T-cell (primary cell): ENCODE measurements at regions not wholly inside any gene's neighbourhood (a gene's known extent, or its start where the extent isn't known, plus 50 kb on each side); places are given as distances from the start of the nearest gene placed in this dataset.

Experiments
- ATAC-seq, 4 experiments: fragments of 200-7000 bp in 3 of 4; fragments of 150-1000 bp in 1 of 4; cut with Tn5 transposase; replicated peaks in 1 of 4; 1 replicate in 3 of 4; 2 replicates in 1 of 4; pipeline ENCODE4 v1.10.0; 2021; ENCODE audit warnings: moderate library complexity in 3 of 4, mild to moderate bottlenecking in 2 of 4, moderate number of reproducible peaks in 1 of 4
- CTCF ChIA-PET, 2 donors: fragments of 300-600 bp; sonication (Branson Sonifier 250); formaldehyde crosslinking; loops; one replicate each; lab custom pipeline; 2022; ENCODE audit warnings: antibody characterized with exemption in 2 of 2; lab: Charles Lee
- POLR2A ChIA-PET, 2 donors: fragments of 300-600 bp; sonication (Branson Sonifier 250); formaldehyde crosslinking; loops; one replicate each; lab custom pipeline; 2022; ENCODE audit warnings: antibody characterized with exemption in 2 of 2; lab: Charles Lee
- DNase-seq, 35 experiments: peaks; one replicate each; pipeline versions ENCODE4 v3.0.0 to v3.0.0-alpha.2; 2013 to 2023
- H3K27ac ChIP-seq: one replicate; pipeline ENCODE4 v1.5.1; 2013; ENCODE audit warnings: low read length
- H3K27me3 ChIP-seq, 2 experiments: replicated peaks in 1 of 2; 1 replicate in 1 of 2; 2 replicates in 1 of 2; pipeline versions ENCODE4 v1.6.1 to v1.7.0; 2013; ENCODE audit warnings: low read length in 1 of 2, mixed read lengths in 1 of 2; ENCODE audit not compliant: control insufficient read depth in 2 of 2, insufficient read depth in 2 of 2; ENCODE audit errors: extremely low read depth in 1 of 2
- H3K36me3 ChIP-seq, 2 donors: 1 replicate in 1 of 2; 2 replicates in 1 of 2; pipeline versions ENCODE4 v1.6.1 to v1.7.0; 2013; ENCODE audit warnings: low read length in 1 of 2; ENCODE audit not compliant: control insufficient read depth in 2 of 2, insufficient read depth in 1 of 2; ENCODE audit errors: extremely low read depth in 1 of 2
- H3K4me1 ChIP-seq, 2 experiments: 1 replicate in 1 of 2; 2 replicates in 1 of 2; pipeline versions ENCODE4 v1.6.1 to v1.7.0; 2013; ENCODE audit warnings: low read length in 2 of 2, mixed read lengths in 1 of 2; ENCODE audit not compliant: insufficient read depth in 2 of 2, control insufficient read depth in 1 of 2; ENCODE audit errors: extremely low read depth in 1 of 2
- H3K4me3 ChIP-seq, 2 donors: 1 replicate in 1 of 2; 2 replicates in 1 of 2; pipeline versions ENCODE4 v1.5.1 to v1.7.0; 2013; ENCODE audit warnings: mild to moderate bottlenecking in 2 of 2, low read length in 1 of 2, moderate library complexity in 1 of 2; ENCODE audit not compliant: control insufficient read depth in 1 of 2; ENCODE audit errors: extremely low read depth in 1 of 2
- H3K9me3 ChIP-seq: 2 replicates; pipeline ENCODE4 v1.7.0; 2013
- H3K27ac Mint-ChIP-seq, 2 donors: one replicate each; pipeline ENCODE4 v1.8.0; 2020 to 2021; ENCODE audit warnings: mild to moderate bottlenecking in 2 of 2, mixed read lengths in 2 of 2
- H3K27me3 Mint-ChIP-seq, 2 donors: one replicate each; pipeline ENCODE4 v1.8.0; 2021 to 2022; ENCODE audit warnings: mixed read lengths in 2 of 2
- H3K36me3 Mint-ChIP-seq: one replicate; pipeline ENCODE4 v1.8.0; 2021; ENCODE audit warnings: mixed read lengths
- H3K4me1 Mint-ChIP-seq, 3 donors: one replicate each; pipeline ENCODE4 v1.8.0; 2020 to 2022; ENCODE audit warnings: mixed read lengths in 3 of 3, mild to moderate bottlenecking in 1 of 3
- H3K4me3 Mint-ChIP-seq, 3 donors: one replicate each; pipeline ENCODE4 v1.8.0; 2020 to 2022; ENCODE audit warnings: mild to moderate bottlenecking in 3 of 3, mixed read lengths in 3 of 3, moderate library complexity in 3 of 3
- H3K9me3 Mint-ChIP-seq, 3 donors: one replicate each; pipeline ENCODE4 v1.8.0; 2020 to 2022; ENCODE audit warnings: mixed read lengths in 3 of 3
- WGBS: methylation state at CpG from one replicate; pipeline ENCODE4 v1.1.5; 2013; ENCODE audit warnings: missing lambda C conversion rate; ENCODE audit not compliant: insufficient coverage; 5-methylcytosine and 5-hydroxymethylcytosine counted together

DNA sequence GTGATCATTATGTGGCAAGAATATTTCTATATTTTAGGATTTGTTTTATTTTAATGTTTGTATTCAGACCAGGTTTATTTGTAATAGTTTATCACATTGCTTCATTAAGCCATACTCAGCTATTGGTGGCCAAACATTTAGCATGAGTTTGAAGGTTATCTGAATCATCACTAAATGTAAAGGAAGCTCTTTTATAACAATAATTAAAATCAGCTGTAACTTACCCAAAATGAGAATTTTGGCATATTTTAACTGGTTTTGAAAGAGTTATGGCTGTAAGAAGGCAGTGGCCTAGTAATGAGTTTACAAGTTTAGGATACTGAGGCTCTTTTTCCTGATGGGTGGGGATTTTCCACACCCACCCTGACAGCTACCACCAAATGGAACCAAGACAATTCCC lies 177.8 kb downstream of the EN1 start:
- Histone ChIP-seq H3K4me1 (no peaks in the 10 kb centered on the region), H3K27me3 (peaks cover 0 to 6% of the 10 kb centered on the region in 2 experiments), H3K27ac (no peak overlapping the region), H3K9me3 (no peaks in the 10 kb centered on the region), H3K4me3 (no peak overlapping the region), H3K36me3 (no peaks in the 10 kb centered on the region)
- Mint-ChIP-seq H3K4me3 (no peak overlapping the region), H3K27ac (no peak overlapping the region), H3K36me3 (no peaks in the 10 kb centered on the region), H3K9me3 (peaks cover 0 to 10% (median 0%) of the 10 kb centered on the region in 3 donors), H3K27me3 (peaks cover 4 to 13% of the 10 kb centered on the region in 2 donors), H3K4me1 (no peaks in the 10 kb centered on the region)
- no peak for DNase-seq
- ATAC-seq, result no peak
- CTCF ChIA-PET, result no interaction called here
- POLR2A ChIA-PET, result interaction anchor here in 1 of 2 donors (0.6 kb wide), 1 partner anchor 11 kb away, joined by 3 read pairs; no protein-coding TSS in a partner anchor

DNA sequence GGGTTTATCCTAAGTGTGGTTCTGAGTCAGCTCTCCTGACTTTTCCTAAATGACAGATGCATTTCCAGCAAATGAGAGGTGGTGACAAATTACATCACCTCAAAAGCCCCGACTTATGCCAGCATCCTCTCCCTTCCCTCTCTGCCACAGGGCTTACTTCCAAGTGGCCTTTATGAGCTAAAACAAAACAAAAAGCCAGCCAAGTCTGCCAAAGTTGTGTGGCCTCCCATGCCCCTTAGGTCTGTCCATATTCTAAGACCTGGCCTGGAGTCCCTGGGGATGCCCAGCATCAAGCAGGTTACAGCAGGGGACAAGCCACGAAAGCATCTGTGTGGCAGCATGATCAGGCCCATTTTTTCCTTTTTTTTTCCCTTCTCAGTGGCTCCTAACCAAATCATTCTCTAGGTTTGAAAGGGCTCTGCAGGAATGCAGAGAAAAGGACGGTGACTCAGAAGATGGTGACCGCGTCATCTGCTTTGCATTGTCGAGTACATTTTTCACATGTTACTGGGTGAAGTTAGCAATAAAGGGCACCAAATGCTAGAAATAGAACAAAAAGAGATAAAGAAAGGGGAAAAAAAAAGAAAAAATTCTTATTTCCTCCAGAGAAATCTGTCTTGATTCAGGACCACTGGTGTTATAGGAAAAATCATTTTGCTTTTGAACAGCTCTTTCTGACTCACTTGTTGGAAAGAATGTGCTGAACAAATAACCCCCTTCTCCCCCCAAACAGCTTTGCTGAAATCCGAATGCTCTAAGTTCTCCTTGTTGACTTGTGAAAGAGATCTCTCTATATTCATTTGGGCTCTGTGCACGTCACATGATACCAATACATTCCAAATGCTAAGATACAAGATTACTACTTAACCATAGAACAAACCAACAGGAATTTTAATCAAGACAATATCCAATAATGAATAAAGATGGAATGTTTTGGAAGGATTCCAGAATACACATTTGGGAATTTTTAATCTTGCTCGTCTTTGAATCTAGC lies 178.7 kb downstream of the EN1 start:
- Histone ChIP-seq H3K4me1 (no peaks in the 10 kb centered on the region), H3K27me3 (peaks cover 0 to 6% of the 10 kb centered on the region in 2 experiments), H3K4me3 (no peak overlapping the region), H3K27ac (no peak overlapping the region), H3K9me3 (no peaks in the 10 kb centered on the region), H3K36me3 (no peaks in the 10 kb centered on the region)
- CTCF ChIA-PET, result no interaction called here
- DNase-seq, result no peak
- Mint-ChIP-seq H3K27ac (no peak overlapping the region), H3K27me3 (peaks cover 4 to 13% of the 10 kb centered on the region in 2 donors), H3K9me3 (peaks cover 0 to 10% (median 0%) of the 10 kb centered on the region in 3 donors), H3K4me1 (no peaks in the 10 kb centered on the region), H3K4me3 (no peak overlapping the region), H3K36me3 (no peaks in the 10 kb centered on the region)
- 61% methylated on average over 3 of the region's 9 CpGs for WGBS
- POLR2A ChIA-PET, result no interaction called here
- no peak for ATAC-seq

DNA sequence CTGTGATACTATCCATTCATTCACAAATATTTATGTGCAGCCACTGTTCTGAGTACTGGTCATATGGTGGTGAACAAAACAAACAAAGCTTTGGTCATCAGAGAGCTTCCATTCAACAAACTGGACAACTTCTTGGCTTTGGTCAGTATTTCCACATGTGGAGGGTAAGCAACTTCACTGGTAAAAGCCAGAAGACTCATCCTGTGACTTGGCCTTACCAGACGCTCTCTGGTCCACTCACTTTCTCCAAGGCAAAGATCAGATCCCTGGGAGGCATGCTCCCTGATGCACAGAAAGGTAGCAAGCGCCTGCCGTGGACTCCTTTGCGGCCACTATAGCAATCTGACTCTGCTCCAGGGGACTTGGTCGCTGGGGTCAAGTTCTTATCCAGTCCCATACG lies 179.5 kb downstream of the EN1 start:
- no peak overlapping the region for H3K27ac Mint-ChIP-seq
- no peak for ATAC-seq
- DNase-seq, result no peak
- 75% methylated on average over 1 of the region's 6 CpGs for WGBS
- H3K27me3 Mint-ChIP-seq, result peaks cover 5 to 8% of the 10 kb centered on the region in 2 donors
- H3K4me1 ChIP-seq, result no peaks in the 10 kb centered on the region
- peaks cover 0 to 6% of the 10 kb centered on the region in 2 experiments for H3K27me3 ChIP-seq
- ChIA-PET POLR2A (no interaction called here), CTCF (no interaction called here)
- no peaks in the 10 kb centered on the region for H3K36me3 Mint-ChIP-seq
- H3K4me3 ChIP-seq, result no peak overlapping the region
- H3K9me3 Mint-ChIP-seq, result peaks cover 0 to 10% (median 0%) of the 10 kb centered on the region in 3 donors
- H3K4me3 Mint-ChIP-seq, result no peak overlapping the region
- no peak overlapping the region for H3K27ac ChIP-seq
- H3K9me3 ChIP-seq, result no peaks in the 10 kb centered on the region
- H3K36me3 ChIP-seq, result no peaks in the 10 kb centered on the region
- no peaks in the 10 kb centered on the region for H3K4me1 Mint-ChIP-seq

DNA sequence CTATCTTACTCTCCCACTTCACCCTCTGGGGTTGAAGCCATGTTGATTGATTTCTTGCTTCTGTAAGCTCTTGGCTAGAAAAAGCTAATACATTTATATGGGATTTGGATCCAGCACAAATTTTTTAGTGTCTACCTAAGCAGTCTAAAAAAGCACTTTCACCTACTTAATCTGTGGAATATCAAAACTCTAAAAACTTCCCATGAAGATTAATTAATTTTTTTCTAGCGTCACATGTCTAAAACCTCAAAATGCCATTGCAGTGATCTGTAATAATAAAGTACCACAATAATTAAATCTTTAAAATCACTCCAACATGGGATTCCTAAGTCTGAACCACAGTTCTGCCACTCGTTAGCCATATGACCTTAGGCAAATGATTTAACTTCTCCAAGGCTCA lies 180.1 kb downstream of the EN1 start:
- ATAC-seq (no peak), DNase-seq (no peak)
- no peak overlapping the region for H3K4me3 ChIP-seq
- H3K9me3 Mint-ChIP-seq, result peaks cover 0 to 10% (median under 1%) of the 10 kb centered on the region in 3 donors
- H3K27me3 Mint-ChIP-seq, result peaks cover 5 to 11% of the 10 kb centered on the region in 2 donors
- CTCF ChIA-PET, result no interaction called here
- no peaks in the 10 kb centered on the region for H3K4me1 ChIP-seq
- POLR2A ChIA-PET, result no interaction called here
- no peak overlapping the region for H3K27ac ChIP-seq
- H3K36me3 Mint-ChIP-seq, result no peaks in the 10 kb centered on the region
- H3K4me1 Mint-ChIP-seq, result no peaks in the 10 kb centered on the region
- H3K27me3 ChIP-seq, result peaks cover 0 to 6% of the 10 kb centered on the region in 2 experiments
- H3K27ac Mint-ChIP-seq, result no peak overlapping the region
- no peaks in the 10 kb centered on the region for H3K9me3 ChIP-seq
- no peak overlapping the region for H3K4me3 Mint-ChIP-seq
- H3K36me3 ChIP-seq, result no peaks in the 10 kb centered on the region
- 43% methylated on average over 1 of the region's 2 CpGs for WGBS

DNA sequence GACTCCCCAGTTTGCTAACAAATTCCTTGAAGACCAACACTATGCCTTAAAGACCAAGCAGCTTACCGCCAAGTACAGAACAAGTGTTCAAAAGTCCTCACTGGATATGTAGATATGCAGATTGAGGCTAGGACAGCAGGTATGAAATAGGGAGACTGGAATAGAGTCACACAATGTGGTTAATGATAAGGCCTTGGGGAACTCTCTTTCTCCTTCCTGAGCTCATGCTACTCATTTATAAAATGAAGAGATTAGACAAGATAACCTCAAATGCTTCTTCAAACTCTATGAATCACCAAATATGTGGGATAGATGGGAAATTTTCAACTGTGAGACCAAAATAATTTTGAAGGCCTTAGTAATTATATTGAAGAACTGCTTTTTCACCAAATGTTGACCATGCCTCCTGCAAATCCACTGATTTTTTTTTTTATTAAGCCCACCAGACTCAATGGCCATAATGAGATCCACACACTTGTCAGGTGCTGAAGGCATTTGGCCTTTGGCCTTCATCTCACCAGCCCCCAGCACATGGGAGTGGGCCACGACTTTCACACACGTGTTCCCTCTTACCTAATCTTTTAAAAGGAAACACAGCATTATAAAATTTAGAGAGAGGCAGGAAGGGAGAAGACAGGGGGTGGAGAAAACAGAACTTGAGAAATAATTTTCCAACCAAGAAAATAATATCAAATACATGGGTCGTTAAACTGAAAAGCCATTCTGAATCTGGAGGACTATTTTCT lies 181.5 kb downstream of the EN1 start:
- Mint-ChIP-seq H3K27me3 (peaks cover 1 to 12% of the 10 kb centered on the region in 2 donors), H3K27ac (no peak overlapping the region), H3K9me3 (peaks cover 0 to 10% (median 2%) of the 10 kb centered on the region in 3 donors), H3K4me3 (no peak overlapping the region), H3K36me3 (no peaks in the 10 kb centered on the region), H3K4me1 (no peaks in the 10 kb centered on the region)
- Histone ChIP-seq H3K4me3 (no peak overlapping the region), H3K4me1 (no peaks in the 10 kb centered on the region), H3K27ac (no peak overlapping the region), H3K27me3 (peaks cover 0 to 6% of the 10 kb centered on the region in 2 experiments), H3K36me3 (no peaks in the 10 kb centered on the region), H3K9me3 (no peaks in the 10 kb centered on the region)
- DNase-seq (no peak), ATAC-seq (no peak)
- WGBS, result no CpG with 5 or more reads among the region's 4 CpGs
- ChIA-PET POLR2A (interaction anchor here in 1 of 2 donors (0.5 kb wide), 1 partner anchor 44 kb away, joined by 5 read pairs; no protein-coding TSS in a partner anchor), CTCF (no interaction called here)

- peaks cover 0 to 10% (median 2%) of the 10 kb centered on the region in 3 donors for H3K9me3 Mint-ChIP-seq
- H3K27ac Mint-ChIP-seq, result no peak overlapping the region
- WGBS, result no CpG with 5 or more reads among the region's 2 CpGs
- Histone ChIP-seq H3K9me3 (no peaks in the 10 kb centered on the region), H3K27ac (no peak overlapping the region), H3K36me3 (no peaks in the 10 kb centered on the region), H3K4me1 (no peaks in the 10 kb centered on the region), H3K4me3 (no peak overlapping the region), H3K27me3 (peaks cover 0 to 2% of the 10 kb centered on the region in 2 experiments)
- CTCF ChIA-PET, result no interaction called here
- H3K36me3 Mint-ChIP-seq, result no peaks in the 10 kb centered on the region
- H3K4me1 Mint-ChIP-seq, result no peaks in the 10 kb centered on the region
- POLR2A ChIA-PET, result no interaction called here
- no peak overlapping the region for H3K4me3 Mint-ChIP-seq
- DNase-seq (no peak), ATAC-seq (no peak)
- peaks cover 4 to 12% of the 10 kb centered on the region in 2 donors for H3K27me3 Mint-ChIP-seq
Measured at GRCh38 chr2:118661179-118661578, 186.3 kb downstream of the EN1 start.
